C1 segment of cervical spinal cord (tissue), 14 donors: ENCODE measurements at regions not wholly inside any gene's neighbourhood (a gene's known extent, or its start where the extent isn't known, plus 50 kb on each side); places are given as distances from the start of the nearest gene placed in this dataset.
A peak's percentile ranks its signal among the peaks of the same experiment; 100 is the strongest.

Source experiments
- DNase-seq, 14 donors: peaks; one replicate each; lab custom pipeline; 2025; lab: John Stamatoyannopoulos, UW

DNA sequence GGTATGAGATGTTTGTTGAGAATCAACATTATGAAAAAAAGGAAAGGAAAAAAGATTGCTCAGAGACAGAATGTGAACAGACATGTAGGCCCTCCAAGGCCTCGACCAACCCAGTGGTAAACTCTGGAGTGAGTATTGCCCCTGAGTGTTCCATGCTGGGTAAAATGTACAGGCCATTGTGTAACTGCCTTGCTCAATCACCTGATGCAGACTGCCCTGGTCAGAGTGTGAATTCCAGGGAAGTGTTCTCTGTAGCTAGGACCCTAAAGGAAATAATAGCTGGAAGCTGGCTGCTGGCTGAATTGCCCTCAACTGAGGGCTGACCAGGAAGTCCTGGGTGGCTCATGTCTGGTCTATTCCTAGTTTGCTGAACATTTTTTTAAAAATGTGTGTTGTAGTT is 1081.4 kb upstream of the LRFN5 start:
- DNase-seq = no peak

- no peak for DNase-seq
These were observed 1083.6 kb upstream of the LRFN5 start for GRCh38 chr14:40523123-40523522.

DNA sequence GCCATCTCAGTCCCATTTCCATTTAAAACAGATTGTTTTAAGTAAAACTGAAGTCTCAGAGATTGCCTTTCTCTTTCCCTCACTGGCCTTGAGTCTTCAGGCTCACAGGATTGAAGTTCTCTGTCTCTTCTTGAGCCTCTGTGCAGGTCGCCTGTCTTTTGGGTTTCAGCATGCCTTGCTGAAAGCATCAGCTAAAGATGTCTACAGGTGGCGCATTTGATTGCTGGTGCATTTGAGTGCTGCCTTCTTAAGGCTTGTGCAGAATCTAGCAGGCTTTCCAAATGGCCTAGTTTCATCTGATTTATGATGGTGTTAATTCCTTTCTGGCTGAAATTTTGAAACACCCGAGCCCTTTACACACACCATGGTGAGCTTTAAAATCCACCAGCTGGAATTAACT is 1062.2 kb upstream of the FBXO33 start:
- no peak for DNase-seq

DNA sequence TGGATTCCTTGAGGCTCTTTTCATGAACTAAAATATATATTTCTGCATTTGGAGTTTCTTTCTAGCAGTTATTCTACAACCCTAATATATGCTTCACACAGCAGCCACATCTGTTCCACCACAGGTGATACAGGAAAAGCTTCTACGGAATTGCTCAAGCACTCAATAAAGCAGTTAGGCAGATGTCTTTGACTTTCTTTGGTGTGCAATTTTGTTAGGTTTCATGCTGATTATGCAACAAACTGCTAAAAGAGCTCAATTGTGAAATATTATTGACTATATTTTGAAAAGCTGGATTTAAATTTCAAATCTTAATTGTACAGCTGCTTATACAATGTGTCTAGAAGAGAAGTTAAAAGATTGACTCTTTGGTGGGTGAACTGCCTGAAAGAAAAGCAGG is 1055.6 kb upstream of the FBXO33 start:
- no peak for DNase-seq

DNA sequence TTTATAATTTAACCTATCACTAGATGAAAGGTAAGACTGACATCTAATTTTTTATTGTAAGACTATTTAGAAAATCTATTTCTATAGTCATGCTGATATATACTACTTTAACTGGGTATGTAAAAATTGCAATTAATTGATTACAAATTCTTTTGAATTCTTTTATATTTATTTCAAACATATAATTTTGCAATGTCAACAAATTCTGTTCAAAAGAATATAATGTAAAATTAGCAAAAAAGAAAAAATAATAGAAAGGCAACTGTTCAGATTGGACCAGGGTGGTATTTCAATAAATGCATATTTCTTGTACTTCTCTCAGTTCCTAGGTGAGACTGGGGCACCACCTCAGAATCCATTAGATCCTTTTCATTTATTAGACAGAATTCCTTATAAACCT is 1053.5 kb upstream of the FBXO33 start:
- DNase-seq = no peak

- DNase-seq = no peak
These were observed 1043.8 kb upstream of the FBXO33 start for GRCh38 chr14:40476005-40476404.

DNA sequence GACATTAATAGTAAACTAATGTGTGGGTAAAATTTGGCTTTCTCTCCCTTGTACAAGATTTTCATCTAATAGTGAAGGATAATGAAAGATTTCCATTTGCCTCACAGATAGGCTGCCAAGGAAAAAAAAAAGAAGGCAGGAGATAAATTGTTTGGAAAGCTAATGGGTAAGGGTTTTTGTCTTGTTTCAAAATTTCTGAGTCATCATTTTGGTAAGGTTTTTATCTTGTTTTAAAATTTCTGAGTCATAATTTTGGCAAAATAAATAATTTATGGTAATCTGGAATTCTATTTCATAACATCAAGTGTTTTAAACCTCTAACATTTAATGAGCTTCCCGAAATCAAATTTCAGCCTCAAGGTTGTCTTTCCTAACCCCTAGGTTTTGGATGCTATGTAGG is 1035.7 kb upstream of the FBXO33 start:
- DNase-seq = no peak

GRCh38 chr14:40464531-40464930 is 1032.3 kb upstream of the FBXO33 start:
- no peak for DNase-seq

DNA sequence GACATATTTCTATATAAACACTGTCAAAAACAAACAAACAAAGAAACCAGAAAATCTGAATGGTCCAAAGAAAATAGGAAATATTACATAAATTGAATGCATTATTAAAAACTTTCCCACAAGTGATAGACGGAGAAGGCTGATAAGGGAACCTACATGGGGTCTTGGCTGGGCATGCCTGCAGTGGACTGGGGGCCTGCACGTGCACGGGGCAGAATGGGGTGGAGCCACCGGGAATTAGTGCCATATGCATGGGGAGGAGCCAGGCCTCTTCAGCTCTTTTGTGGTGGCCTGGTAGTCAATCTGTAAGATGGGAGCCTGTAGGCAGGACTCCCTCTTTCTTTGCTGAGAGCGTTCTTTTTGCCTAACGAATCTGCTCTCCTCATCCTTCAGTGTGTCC is 1031.7 kb upstream of the FBXO33 start:
- no peak for DNase-seq

DNA sequence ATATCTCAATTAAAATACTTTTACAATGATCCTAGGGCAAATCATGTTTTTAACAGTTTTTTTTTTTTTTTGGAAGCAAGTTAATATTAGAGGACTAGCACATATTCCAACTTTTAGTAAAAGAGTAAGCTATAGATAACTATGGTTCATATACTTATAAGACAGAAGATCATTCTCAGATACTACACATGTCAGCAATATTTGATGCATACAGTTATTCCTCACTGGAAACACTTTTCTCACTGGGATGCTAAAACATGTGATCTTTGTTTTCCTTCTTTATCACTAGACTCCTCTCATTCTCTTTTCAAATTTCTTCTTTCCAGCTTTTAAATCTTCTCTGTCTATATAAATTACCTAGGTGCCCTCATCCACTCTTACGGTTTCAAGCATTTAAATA is 1020.4 kb upstream of the FBXO33 start:
- DNase-seq = no peak

DNA sequence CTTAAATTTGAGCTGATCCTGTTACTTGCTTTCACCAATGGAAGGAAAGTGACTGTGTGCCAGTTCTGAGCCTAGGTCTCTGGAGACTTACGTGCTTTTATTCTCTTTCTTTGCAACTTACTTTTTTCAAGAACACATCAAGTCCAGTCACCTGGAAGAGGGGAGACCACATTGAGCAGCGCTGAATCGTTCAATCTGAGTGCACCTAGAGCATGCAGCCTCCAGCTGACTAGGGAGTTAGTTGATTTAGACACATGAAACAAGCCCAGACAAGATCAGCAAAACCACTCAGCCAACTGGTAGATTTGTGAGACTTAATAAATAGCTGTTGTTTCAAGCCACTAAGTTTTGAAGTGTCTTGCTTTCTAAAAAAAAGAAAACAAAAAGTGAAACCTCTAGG is 1014.8 kb upstream of the FBXO33 start:
- DNase-seq = no peak

DNA sequence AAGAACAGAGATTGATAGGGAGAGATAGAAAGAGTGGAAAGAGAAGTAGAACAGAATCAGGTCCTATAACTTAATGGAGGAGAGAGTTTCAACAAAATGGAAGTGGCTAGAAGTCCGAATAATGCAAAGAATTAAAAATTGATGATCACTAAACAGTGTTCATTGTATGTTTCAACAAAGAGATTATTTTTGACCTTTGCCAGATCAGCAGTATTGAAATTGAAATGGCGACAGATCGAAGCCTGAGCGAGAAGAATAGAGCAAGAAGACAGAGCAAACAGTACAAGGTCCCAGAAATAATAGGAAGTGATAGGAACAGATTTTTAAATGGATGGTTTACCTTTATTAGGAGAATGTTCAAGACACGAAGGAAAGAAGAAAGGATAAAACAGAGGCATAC is 1012.8 kb upstream of the FBXO33 start:
- no peak for DNase-seq

GRCh38 chr14:40436551-40436950 is 1004.3 kb upstream of the FBXO33 start:
- DNase-seq = no peak

DNA sequence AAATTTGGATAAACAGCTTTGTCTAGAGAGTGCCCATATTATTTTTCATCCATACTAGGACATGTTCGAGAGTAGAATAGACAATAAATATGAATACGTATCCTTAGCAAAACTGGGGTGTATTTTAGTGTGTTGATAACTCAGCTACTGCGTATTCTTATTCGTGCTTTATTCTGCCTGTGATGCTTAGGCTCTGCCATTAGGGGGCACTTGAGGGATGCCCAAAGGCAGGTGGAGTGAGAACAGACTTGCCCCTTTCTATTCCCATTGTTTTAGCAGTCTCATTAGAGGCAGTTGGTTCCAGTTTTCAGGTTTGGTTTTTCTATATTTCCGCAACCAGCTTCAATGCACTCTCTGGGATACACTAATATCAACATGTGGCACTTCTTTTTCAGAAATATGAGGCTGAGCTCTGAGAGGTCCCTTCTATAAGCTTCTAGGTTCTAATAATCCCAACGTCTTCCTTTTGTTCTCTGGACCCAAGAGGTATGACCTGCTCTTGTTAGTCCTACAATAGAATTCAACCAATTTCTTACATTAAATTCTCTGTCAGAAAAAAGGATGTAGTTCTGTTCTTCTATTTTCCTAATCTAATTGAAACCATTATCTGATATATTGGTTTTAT is 985.7 kb upstream of the FBXO33 start:
- peak in 2 of 14 donors; percentile 0 to 7 for DNase-seq

- no peak for DNase-seq
These were observed 984.3 kb upstream of the FBXO33 start for GRCh38 chr14:40416565-40416964.

GRCh38 chr14:40414386-40414785 is 982.2 kb upstream of the FBXO33 start:
- no peak for DNase-seq

GRCh38 chr14:40413136-40413535 is 980.9 kb upstream of the FBXO33 start:
- DNase-seq = no peak

DNA sequence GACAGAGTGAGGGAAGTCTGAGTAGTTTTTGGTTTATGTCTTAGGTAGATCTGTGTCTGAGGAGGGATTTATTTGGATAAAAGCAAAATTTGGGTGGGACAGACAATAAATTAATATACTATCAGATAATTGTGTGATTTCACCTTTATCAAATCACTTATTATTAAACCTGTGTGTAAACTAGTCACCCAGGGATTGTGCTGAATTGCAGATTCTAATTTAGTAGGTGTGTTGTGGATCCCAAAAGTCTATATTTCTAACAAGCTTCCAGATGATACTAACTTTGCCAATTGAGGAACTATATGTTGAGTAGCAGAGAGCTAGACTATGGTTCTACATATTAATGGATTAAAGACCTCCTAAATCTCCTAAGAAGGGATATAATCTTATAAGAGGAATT is 978.5 kb upstream of the FBXO33 start:
- no peak for DNase-seq

DNA sequence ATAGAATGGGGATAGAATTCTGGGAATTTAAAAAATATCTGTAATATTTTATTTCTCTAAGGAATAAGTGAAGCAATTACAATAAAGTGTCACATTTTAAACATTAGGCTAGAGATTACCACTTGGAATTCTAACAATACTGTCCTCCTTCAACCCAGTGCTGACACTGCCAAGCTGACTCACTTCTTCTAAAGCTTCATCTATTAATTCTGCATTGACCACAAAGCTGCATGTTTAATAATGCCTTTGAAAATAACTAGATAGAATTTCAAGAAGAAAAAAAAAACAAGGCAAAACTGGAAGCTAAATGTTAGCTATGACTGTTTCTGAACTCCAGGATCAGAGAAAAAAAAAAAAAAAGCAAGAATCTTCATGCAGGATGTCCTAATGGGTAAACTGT is 970.7 kb upstream of the FBXO33 start:
- no peak for DNase-seq

DNA sequence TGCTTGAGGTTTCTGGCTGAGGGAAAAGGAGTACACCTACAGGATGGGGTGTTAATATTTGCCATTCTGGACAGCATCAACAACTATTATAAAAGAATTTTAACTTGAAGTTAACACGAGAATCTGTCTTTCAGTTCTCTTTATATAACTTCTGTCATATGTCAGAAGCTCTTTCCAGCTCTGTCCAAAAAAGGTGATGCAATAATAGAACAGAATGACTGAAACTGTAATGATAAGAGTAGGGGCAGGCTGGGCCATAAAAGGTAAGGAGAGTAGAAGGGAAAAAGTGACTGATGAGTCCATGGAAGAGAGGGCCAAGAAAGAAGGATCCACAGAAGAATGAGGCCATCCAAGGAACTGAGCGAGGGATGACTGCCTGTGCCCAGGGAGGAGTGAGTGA is 966.7 kb upstream of the FBXO33 start:
- DNase-seq = no peak

DNA sequence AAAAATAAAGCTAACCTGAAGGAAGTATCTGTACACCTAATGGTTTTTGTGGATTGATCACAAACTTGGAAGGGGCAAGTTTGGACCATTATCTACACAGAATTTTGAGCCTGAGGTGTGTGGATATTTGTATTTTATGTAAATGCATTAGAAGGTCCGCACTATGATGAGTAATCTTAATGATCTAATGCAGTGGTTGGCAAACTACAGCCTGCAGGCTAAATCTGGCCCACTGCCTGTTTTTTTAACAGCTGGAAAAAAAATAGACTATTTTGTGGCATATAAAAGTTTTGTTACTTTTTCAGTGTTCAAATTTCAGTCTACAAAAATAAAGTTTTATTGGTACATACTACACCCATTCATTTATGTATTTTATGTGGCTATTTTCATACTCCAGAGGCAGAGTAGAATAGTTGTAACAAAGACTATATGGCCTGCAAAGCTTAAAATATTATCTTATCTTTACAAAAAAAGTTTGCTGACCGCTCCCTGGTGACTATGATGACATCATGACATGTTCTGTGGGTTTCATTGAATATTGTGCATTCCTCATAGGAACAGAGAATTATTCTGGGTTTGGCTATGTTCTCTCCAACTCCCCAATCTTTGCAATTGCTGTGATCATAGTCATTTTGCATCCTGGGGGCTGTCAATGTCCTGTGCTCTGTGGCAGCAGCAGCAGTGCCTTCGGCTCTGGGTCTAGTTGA is 962.6 kb upstream of the FBXO33 start:
- DNase-seq = no peak

- no peak for DNase-seq
These were observed 960.9 kb upstream of the FBXO33 start for GRCh38 chr14:40393143-40393542.

GRCh38 chr14:40386433-40386832 is 954.2 kb upstream of the FBXO33 start:
- DNase-seq = no peak

- no peak for DNase-seq
These were observed 942.0 kb upstream of the FBXO33 start for GRCh38 chr14:40374221-40374620.
